Endothelial cell of umbilical vein (primary cell): ENCODE measurements at regions not wholly inside any gene's neighbourhood (a gene's known extent, or its start where the extent isn't known, plus 50 kb on each side); places are given as distances from the start of the nearest gene placed in this dataset.
"Not testable (repeated sequence)": the region's sequence is repeated elsewhere in the genome, so short reads cannot be mapped to it uniquely, and the experiment has no call there.

Experiments used
- BruUV-seq: library from RNA; stranded (reverse); fragments of 400-500 nt; replicated peaks from 2 replicates; lab custom pipeline; 2021; lab: Mats Ljungman, UMichigan
- CTCF ChIA-PET: fragments of 300-600, 350-600 bp; sonication (Branson Sonifier 250); formaldehyde crosslinking; loops from one replicate; lab custom pipeline; 2021; ENCODE audit warnings: antibody characterized with exemption, inconsistent platforms; lab: Charles Lee
- POLR2A ChIA-PET: fragments of 300-600, 350-600 bp; sonication (Branson Sonifier 250); formaldehyde crosslinking; loops from one replicate; lab custom pipeline; 2021; ENCODE audit warnings: antibody characterized with exemption, inconsistent platforms; lab: Charles Lee
- DNase-seq: peaks from one replicate; pipeline ENCODE4 v3.0.0-alpha.2; 2011; ENCODE audit warnings: low read depth, low spot score
- FAIRE-seq: peaks from 2 replicates; lab custom pipeline; 2011; peaks lifted over from hg19 to GRCh38; lab: Jason Lieb, UNC
- H2AFZ ChIP-seq: 2 replicates; pipeline ENCODE4 v1.6.0; 2012; ENCODE audit warnings: low read depth, low read length, control low read depth, inconsistent platforms
- H3K27ac ChIP-seq: 2 replicates; pipeline ENCODE4 v1.5.1; 2011; ENCODE audit warnings: low read depth, mild to moderate bottlenecking, control low read depth, low read length, moderate library complexity; ENCODE audit not compliant: insufficient read depth
- H3K27me3 ChIP-seq, 2 experiments: 2 replicates each; pipeline versions ENCODE4 v1.6.0 to v1.6.1; 2011; ENCODE audit warnings: low read length in 2 of 2, mixed read lengths in 1 of 2; ENCODE audit not compliant: control insufficient read depth in 2 of 2, insufficient read depth in 2 of 2
- H3K36me3 ChIP-seq, 2 experiments: 2 replicates in 1 of 2; 3 replicates in 1 of 2; pipeline ENCODE4 v1.5.1; 2011; ENCODE audit warnings: low read length in 2 of 2, mild to moderate bottlenecking in 1 of 2, moderate library complexity in 1 of 2; ENCODE audit not compliant: control insufficient read depth in 2 of 2, insufficient read depth in 2 of 2; ENCODE audit errors: extremely low read depth in 1 of 2
- H3K4me1 ChIP-seq: 3 replicates; pipeline ENCODE4 v1.5.1; 2011; ENCODE audit warnings: mild to moderate bottlenecking, low read length; ENCODE audit not compliant: control insufficient read depth, insufficient read depth; ENCODE audit errors: extremely low read depth
- H3K4me2 ChIP-seq: 2 replicates; pipeline ENCODE4 v1.6.1; 2011; ENCODE audit warnings: low read length, control low read depth, mixed read lengths; ENCODE audit not compliant: insufficient read depth
- H3K4me3 ChIP-seq, 3 experiments: fragments of 200-600 bp in 1 of 3; sonication (generic), shearing (Covaris generic) in 1 of 3; replicated peaks in 1 of 3; 2 replicates each; pipeline ENCODE4 v1.5.1; 2011 to 2016; ENCODE audit warnings: control low read depth in 3 of 3, low read length in 3 of 3, mild to moderate bottlenecking in 2 of 3, inconsistent platforms in 1 of 3, low read depth in 1 of 3, moderate library complexity in 1 of 3; ENCODE audit not compliant: insufficient read depth in 1 of 3
- H3K79me2 ChIP-seq: 2 replicates; pipeline ENCODE4 v1.6.0; 2012; ENCODE audit warnings: low read length, inconsistent platforms; ENCODE audit not compliant: control insufficient read depth, insufficient read depth
- H3K9ac ChIP-seq: replicated peaks from 2 replicates; pipeline ENCODE3; 2011; ENCODE audit warnings: low read length, control low read depth; ENCODE audit not compliant: insufficient read depth; ENCODE audit errors: extremely low read depth
- H3K9me1 ChIP-seq: replicated peaks from 3 replicates; pipeline ENCODE4 v1.6.0; 2011; ENCODE audit warnings: mild to moderate bottlenecking, low read length; ENCODE audit not compliant: control insufficient read depth, insufficient read depth; ENCODE audit errors: extremely low read depth
- H3K9me3 ChIP-seq: replicated peaks from 2 replicates; pipeline ENCODE4 v1.5.1; 2012; ENCODE audit warnings: low read length, inconsistent platforms; ENCODE audit not compliant: control insufficient read depth, insufficient read depth
- H4K20me1 ChIP-seq: replicated peaks from 2 replicates; pipeline ENCODE3; 2011; ENCODE audit warnings: mild to moderate bottlenecking, low read length; ENCODE audit not compliant: control insufficient read depth, insufficient read depth; ENCODE audit errors: extremely low read depth
- EZH2 ChIP-seq: IDR thresholded peaks from 2 replicates; pipeline ENCODE4 v1.6.1; 2012; ENCODE audit warnings: borderline replicate concordance, low read depth, mild to moderate bottlenecking, moderate library complexity, low read length, inconsistent platforms; ENCODE audit not compliant: severe bottlenecking
- FOS ChIP-seq: IDR thresholded peaks from 2 replicates; pipeline ENCODE4 v1.6.1; 2011; ENCODE audit warnings: mild to moderate bottlenecking, low read length, moderate library complexity, borderline replicate concordance; ENCODE audit not compliant: insufficient read depth
- GATA2 ChIP-seq: IDR thresholded peaks from 2 replicates; pipeline ENCODE4 v1.7.0; 2011; ENCODE audit warnings: low read depth, mild to moderate bottlenecking, moderate library complexity, mixed read lengths, low read length; ENCODE audit not compliant: insufficient read length, insufficient read depth
- JUN ChIP-seq: IDR thresholded peaks from 2 replicates; pipeline ENCODE4 v1.6.1; 2011; ENCODE audit warnings: borderline replicate concordance, low read depth; ENCODE audit not compliant: insufficient read length, insufficient read depth
- MAX ChIP-seq: IDR thresholded peaks from 2 replicates; pipeline ENCODE4 v1.6.1; 2011; ENCODE audit not compliant: insufficient read depth, insufficient read length
- MYC ChIP-seq: IDR thresholded peaks from one replicate; pipeline ENCODE4 v1.6.1; 2011; ENCODE audit warnings: mild to moderate bottlenecking, low read depth, low read length
- POLR2A ChIP-seq: IDR thresholded peaks from 2 replicates; pipeline ENCODE4 v1.6.1; 2012; ENCODE audit warnings: low read depth, mild to moderate bottlenecking, control low read depth, low read length
- POLR2AphosphoS5 ChIP-seq: IDR thresholded peaks from 2 replicates; pipeline ENCODE4 v1.6.1; 2012; ENCODE audit warnings: low read depth, mild to moderate bottlenecking, control low read depth, low read length, moderate library complexity; ENCODE audit not compliant: insufficient read depth
- dilution Hi-C: fragments of 300-500 bp; cut with MboI; formaldehyde crosslinking; loops from one replicate; pipeline ENCODE4 v1.15.0; 2019; ENCODE audit warnings: low sequenced_read_pairs; ENCODE audit not compliant: extremely low pct_ligation_motif_present
- intact Hi-C: fragments of 100-400 bp; cut with micrococcal nuclease; formaldehyde crosslinking; loops from one replicate; pipeline ENCODE4 v1.10.0; 2022
- TF ChIP-seq, protein P1 (sequence below), 2 donors: IDR thresholded peaks; 1 replicate in 1 of 2; 2 replicates in 1 of 2; pipeline ENCODE4 v1.5.1; 2011; ENCODE audit warnings: low read length in 2 of 2, mild to moderate bottlenecking in 2 of 2, moderate library complexity in 2 of 2, control low read depth in 1 of 2, inconsistent platforms in 1 of 2, low read depth in 1 of 2; ENCODE audit not compliant: insufficient read depth in 1 of 2; ENCODE audit errors: extremely low read depth in 1 of 2

DNA sequence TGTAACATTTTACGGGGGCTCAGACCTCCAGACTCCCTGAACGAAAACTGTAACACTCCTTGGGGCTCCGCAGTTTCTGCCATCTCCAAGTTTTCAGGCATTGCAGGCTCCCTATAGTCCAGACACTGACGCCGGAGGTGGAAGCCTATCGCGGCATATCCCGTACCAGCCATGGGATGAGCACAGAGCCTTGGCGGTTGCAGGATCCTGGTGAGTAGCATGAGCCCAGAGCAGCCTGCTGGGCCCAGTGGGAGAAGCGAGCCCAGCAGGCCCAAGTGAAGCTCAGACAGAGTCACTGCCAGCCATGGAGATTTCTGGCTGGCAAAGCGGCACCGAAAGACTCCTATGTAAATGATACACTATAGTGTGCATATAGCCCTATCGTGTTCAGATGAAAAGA is 446.8 kb downstream of the COL11A1 start:
- POLR2A ChIA-PET = no interaction called here
- Histone ChIP-seq H3K4me3 (no peak overlapping the region), H2AFZ (no peak overlapping the region), H3K27me3 (no peaks in the 10 kb centered on the region), H3K4me2 (no peak overlapping the region), H3K79me2 (no peaks in the 10 kb centered on the region), H3K4me1 (no peaks in the 10 kb centered on the region), H3K27ac (no peak overlapping the region), H4K20me1 (no peaks in the 10 kb centered on the region), H3K9ac (no peak overlapping the region), H3K9me1 (no peaks in the 10 kb centered on the region), H3K36me3 (no peaks in the 10 kb centered on the region), H3K9me3 (no peaks in the 10 kb centered on the region)
- intact Hi-C loops = no loop called here
- CTCF ChIA-PET = no interaction called here
- TF ChIP-seq MYC (no peak), GATA2 (no peak), POLR2AphosphoS5 (no peak), FOS (no peak), JUN (no peak), MAX (no peak), EZH2 (no peak), POLR2A (no peak)
- TF ChIP-seq, protein P1, sequence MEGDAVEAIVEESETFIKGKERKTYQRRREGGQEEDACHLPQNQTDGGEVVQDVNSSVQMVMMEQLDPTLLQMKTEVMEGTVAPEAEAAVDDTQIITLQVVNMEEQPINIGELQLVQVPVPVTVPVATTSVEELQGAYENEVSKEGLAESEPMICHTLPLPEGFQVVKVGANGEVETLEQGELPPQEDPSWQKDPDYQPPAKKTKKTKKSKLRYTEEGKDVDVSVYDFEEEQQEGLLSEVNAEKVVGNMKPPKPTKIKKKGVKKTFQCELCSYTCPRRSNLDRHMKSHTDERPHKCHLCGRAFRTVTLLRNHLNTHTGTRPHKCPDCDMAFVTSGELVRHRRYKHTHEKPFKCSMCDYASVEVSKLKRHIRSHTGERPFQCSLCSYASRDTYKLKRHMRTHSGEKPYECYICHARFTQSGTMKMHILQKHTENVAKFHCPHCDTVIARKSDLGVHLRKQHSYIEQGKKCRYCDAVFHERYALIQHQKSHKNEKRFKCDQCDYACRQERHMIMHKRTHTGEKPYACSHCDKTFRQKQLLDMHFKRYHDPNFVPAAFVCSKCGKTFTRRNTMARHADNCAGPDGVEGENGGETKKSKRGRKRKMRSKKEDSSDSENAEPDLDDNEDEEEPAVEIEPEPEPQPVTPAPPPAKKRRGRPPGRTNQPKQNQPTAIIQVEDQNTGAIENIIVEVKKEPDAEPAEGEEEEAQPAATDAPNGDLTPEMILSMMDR (IDR thresholded peaks at IDR 0.05; ENCODE audit: extremely low read depth in 1 of 2, insufficient read depth in 1 of 2, low read depth in 1 of 2, low read length in 2 of 2) = no peak
- BruUV-seq = no TSS peak
- FAIRE-seq = no peak
- dilution Hi-C loops = no loop called here
- DNase-seq = no peak

GRCh38 chr1:102659876-102660483 is 448.3 kb downstream of the COL11A1 start:
- H3K27ac ChIP-seq, H3K4me2 ChIP-seq, H3K9me1 ChIP-seq, dilution Hi-C loops, CTCF ChIA-PET, intact Hi-C loops, H3K27me3 ChIP-seq, H3K36me3 ChIP-seq, H3K4me3 ChIP-seq, H3K79me2 ChIP-seq, FAIRE-seq, H3K4me1 ChIP-seq, POLR2A ChIA-PET, H3K9me3 ChIP-seq, H4K20me1 ChIP-seq, BruUV-seq, H3K9ac ChIP-seq, DNase-seq, H2AFZ ChIP-seq: not testable (repeated sequence)
